Hepatic stellate cell (primary cell): ENCODE measurements at regions not wholly inside any gene's neighbourhood (a gene's known extent, or its start where the extent isn't known, plus 50 kb on each side); places are given as distances from the start of the nearest gene placed in this dataset.

Experiments used
- DNase-seq: peaks from one replicate; pipeline ENCODE4 v3.0.0; 2011; ENCODE audit warnings: low spot score

DNA sequence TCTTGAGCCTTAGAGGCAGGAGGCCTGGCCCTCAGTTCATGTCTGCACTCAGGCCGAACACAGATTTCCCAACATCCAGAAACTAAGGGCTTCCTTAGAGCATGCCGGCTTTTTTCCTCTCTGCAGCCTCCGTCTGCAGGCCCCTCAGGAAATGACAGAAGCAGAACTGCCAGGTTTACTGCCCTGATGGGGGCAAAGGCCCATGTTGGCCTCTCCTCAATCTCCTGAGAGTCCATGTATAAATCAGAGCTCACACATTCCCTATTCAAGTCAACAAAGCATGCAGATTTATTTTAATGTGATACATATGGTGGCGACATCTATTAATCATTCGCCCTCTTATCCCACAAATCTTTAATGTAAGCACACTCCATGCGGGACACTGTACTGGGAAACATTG lies 475.6 kb upstream of the HS6ST1 start:
- DNase-seq, result no peak

DNA sequence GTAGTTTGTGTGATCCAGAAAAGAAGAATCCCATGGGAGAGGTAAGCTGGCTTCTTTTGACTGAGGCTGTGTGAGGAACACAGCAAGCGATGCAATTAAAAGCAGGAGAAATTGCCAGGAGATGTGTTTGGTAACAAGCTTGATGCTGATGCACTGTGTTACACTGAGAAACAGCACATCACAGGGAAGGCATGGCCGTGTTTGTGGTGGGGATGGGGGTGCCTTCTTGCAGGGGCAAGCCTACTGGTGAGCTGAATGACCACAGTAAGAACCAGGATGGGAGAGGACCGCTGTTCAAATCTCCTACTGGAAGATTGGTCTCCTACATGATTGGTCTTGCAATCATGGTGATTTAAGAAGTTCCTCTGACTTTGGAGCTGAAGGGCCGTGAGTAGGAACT lies 477.7 kb upstream of the HS6ST1 start:
- DNase-seq, result no peak

DNA sequence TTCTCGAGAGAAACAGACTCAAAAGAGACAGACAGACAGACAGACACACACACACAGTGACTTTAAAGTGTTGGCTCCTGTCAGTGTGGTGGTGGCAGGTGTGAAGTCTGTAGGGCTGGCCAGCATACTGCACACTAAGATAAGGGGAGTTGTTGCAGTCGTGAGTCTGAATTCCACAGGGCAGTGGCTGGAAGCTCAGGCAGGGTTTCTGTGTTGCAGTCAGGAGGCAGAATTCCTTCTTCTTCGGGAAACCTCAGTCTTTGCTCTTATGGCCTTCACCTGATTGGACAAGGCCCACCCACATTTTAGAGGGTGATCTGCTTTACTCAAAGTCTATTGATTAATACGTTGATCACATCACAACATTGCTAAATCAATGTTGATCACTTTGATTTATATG lies 478.4 kb upstream of the HS6ST1 start:
- no peak for DNase-seq

DNA sequence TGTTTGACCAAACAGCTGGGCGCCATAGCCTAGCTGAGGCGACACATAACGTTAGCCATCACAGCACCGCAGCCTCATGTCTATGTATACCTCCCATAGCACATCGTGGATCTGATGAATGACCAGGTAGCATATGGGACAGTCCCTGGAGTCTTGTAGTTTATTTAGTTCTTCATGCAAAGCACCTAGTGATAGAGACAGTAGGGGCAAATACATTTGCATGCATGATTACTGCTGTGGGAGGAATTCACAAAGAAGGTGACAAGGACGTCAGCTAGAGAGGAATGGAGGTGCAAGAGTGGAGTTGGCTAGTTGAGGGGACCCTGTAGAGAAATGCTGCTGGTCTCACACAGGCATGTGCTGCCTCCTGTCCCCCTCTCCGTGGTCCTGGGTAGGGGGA lies 478.9 kb upstream of the HS6ST1 start:
- no peak for DNase-seq

DNA sequence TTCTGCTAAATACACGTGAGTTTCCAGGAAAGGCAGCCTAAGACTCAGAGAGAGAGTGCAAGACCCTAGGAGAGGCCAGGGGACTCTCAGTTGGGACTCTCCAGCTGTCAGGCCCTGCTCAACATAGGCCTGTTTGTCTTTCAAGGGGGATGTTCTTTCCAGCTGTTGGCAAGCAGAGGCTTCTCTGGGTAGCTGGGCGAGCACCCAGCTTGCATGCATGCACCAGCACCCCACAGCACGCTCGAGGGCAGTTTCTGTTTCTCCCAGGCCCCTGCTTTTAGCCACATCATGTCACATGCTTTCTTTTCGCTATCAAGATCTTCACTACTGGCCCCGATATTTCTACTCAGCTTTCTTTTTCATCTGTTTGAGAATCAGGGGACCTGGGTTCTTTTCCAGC lies 479.3 kb upstream of the HS6ST1 start:
- no peak for DNase-seq

DNA sequence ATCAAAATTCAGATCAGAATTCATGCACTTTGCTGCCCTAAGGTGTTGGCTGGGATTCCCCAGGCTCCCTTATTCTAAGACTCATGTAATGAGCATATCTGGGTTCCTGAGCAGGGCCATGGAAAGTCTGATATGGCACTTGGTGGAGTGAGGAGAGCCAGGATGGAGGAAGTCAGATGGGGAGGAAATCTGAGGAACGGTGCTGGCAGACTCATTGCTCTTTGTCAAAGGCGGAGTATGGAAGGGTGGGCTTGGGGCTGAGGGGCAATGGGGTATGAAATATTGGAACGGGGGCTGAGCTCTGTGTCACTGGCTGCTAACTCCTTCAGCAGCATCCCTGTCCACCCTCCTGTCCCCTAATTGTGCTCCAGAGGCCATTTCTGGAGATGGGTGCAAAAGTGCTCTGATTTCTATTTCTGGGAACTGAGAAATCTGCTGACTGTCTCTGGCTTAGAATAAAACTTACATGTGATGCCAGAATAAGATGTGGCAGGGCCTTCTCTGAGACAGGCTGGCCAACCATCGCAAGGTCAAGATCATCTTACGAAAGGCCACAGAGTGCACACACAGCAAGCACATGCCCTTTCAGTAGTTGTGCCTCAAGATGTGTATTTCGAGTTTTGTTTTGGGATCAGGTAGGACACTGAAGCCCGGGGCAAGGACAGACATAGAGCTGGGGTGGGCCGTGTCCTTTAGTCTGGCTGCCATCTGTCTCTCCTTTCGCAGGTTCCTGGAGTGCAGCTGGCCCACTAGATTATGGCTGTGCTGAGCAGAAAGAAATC lies 480.0 kb upstream of the HS6ST1 start:
- DNase-seq, result no peak

DNA sequence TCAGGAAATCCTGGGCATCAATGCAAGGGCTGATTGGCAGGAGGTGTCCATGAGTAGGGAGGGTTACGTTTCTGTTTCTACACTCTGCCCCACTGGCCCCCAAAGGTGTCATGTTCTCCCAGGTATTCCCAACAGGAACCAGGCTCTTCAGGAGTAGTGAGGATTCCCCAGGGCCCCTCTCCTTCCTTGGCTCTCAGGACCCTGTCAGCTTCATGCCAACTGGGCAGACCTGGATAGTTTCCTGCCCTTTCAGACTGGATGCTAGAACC lies 480.6 kb upstream of the HS6ST1 start:
- no peak for DNase-seq

DNA sequence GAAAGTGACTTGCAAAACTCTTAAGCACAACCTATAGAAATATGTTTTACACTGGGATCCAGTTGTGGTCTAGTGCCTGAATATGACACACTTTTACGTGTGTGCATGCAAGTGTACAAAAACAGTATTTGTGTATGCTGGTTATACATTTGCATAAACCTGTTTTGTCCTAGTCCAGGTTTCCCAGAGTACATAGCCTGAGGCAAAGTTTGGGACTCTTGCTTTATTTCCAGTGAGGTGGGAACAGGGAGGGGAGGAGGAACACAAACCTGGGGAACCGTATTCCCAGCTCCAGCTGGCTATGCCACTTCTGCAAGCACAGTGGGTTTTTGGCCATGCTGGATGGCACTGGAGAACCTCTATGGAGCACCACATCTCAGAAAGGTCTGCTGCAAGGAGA lies 481.1 kb upstream of the HS6ST1 start:
- DNase-seq, result no peak

DNA sequence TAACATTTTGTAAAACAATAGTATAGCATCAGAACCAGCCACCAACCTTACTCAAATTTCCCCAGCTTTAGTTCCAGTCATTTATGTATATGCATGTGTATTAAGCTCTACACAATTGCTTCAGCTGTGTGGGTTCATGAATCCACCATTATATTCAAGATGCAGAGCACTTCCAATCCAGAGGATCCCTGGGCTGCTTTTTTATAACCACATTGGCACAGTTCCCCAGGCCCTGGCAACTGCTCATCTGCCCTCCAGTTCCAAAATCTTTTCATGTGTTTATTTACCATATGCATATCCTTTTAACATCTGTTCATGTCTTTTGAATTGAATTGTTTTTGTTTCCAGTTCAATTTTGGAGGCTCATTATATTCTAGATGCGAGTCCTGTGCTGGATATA lies 482.9 kb upstream of the HS6ST1 start:
- no peak for DNase-seq

DNA sequence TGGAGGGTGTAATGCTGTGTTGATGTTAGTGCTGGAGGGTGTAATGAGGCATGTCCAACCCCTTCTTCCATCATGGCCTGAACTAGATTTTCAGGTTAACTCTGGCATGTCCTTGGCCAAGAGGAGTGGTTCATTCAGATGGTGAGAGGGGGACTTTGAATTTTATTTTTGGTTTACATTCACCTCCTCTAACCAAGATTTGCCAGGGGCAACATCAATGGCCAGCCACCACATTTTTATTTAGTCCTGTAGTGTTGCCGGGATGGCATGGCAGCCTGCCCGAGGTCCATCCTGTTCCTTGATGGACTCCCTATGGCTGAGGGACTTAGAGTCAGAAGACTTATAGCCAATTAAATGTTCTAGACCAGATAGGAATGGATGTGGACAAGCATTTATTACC lies 484.6 kb upstream of the HS6ST1 start:
- no peak for DNase-seq

DNA sequence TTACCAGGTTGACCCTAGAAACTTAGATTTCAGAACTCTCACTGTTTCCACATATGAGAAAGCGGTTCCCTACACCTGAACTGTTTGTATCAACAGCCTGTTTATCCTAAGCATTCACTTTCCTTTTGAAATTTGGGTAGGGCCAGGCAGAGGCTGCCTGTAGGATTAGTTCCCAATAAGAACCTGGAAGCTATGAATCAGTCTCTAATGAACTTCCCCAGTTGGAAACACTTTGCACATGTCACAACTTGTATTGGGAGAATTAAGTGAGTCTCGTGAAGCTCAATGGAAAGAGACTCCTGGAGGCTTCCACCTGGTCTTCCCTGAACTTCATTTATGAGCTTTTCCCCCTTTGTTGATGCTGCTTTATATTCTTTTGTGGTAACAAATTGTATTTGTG lies 486.6 kb upstream of the HS6ST1 start:
- no peak for DNase-seq

DNA sequence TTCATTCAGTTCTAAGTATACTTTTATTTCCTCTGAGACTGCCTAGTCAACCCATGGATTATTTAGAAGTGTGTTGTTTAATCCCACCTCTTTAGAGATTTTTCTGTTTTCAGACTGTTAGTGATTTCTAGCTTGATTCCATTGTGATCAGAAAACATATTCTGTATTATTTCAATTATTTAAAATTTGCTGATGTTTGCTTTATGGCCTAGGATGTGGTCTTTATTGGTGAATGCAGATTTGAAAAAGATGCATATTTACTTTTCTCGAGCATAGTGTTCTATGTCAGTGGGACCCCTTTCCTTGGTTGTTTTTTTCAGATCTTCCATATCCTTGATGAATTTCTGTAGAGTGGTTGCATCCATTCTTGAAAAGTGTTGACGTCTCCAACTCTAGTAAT lies 487.2 kb upstream of the HS6ST1 start:
- no peak for DNase-seq

DNA sequence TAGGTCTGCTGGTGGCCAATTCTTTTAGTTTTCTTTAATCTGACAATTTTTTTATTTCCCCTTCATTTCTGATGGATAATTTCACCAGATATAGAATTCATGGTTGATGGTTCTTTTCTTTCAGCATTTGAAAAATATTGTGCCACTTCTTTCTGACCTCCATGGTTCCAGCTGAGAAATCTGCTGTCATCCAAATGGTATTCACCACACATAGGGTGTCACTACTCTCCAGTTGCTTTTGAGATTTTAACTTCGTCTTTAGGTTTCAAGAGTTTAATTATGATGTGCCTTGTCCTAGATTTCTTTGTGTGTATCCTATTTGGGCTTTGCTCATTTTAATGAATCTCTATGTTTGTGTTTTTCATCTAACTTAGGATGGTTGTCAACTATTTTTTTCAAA lies 488.6 kb upstream of the HS6ST1 start:
- DNase-seq, result no peak

DNA sequence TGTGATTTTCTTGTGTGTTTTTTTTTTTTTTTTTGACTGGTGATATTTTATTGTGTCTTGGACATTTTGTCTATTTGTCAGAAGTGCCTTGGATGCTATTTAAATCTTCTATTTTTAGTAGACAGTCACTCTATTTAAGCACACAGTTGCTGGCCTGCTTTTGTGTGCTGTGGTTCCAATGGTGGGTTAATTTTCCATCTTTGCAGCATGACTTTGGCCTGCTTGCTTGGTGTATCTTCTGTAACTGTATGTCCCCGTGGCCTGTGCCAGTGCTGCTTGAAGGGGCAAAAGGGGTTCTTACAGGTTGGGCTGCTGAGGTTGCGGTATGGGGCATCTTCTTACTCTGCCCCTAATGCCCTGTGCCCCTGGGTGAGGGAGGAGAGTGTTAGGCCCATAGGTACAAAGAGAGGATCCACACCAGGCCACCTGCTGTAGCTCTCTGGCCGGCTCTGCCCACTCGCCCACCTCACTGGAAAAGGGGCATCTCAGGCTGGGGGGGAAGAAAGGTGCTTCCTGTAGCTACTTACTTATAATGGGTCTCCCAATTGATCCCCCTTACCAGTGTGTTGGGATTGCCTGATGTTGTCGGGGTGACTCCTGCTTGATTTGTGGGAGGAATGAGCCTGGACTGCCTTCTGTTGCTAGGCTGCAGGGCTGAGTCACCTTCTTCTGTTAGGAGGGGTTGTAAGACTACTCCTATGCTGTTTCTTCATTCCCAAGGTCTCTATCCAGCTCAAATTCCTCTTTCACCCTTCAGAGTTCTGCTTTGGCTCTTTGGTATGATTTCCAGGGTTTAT lies 490.0 kb upstream of the HS6ST1 start:
- DNase-seq, result no peak

DNA sequence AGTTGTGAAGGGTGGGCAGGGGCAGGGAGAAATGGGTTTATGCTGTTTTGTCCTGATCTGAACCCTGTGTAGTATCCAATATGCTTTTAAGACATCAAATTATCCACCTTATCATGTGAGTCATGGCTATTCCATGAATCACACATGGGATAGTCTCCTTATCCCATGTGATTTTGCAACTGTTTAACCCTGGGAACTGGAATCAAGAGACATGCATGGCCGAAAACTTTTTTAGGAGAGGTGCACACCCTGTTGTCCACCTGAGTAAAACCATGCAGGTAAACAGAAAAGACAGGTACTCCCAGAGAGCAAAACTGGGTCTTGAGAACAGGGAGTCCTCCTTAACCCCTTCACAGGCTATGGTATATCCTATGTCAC lies 490.6 kb upstream of the HS6ST1 start:
- DNase-seq, result no peak

DNA sequence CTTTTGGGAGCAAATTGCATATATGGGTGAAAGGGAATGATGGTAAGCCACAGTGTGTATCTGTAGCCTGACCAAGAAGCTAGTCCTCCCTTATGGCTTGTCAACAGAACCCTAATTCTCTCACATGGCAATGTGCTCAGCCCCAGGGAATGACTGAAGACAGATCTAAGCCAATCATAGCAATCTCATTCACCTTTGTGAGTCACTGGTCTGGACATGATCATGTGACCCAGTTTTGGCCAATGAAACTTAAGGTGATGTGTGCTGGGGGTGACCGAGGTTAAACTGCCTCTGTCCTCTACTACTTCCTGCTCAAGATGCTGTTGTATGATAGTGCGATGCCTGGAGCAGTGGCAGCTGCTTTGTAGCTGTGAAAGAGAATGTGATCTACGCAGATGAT lies 491.2 kb upstream of the HS6ST1 start:
- no peak for DNase-seq

DNA sequence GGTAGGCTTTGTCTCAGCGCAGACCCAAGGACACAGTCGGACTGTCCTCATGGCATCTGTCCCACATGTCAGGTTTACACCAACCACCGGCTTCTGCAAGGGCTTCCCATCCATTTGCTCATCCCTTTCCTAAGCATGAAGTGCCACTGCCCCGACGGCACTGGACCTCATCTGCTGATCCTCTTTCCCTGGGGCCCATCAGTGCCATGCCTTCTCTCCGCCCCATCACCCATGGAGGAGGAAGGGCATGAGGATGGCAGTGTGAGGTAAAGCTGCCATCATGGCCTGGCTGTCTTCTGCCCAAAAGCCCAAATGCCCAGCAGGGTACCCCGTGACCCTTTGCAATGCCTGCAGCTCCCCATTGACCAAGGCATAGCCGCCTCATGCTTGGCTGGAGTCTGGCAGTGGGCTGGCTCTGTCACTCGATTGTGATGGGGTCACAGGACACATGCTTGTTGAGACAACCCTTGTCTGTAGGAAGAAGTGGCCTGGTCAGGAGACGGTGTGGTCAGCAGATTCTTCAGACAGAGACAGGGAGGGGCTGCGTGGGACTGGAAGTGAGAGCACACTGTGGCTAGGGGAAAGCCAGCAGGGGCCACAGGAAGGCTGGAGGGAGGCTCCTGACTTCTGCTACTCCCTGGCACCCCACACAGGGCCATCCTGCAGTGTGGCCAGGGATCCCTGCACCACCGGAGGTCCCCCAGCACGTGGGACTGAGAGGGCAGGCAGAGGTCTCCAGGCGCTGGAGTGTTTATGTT lies 493.7 kb upstream of the HS6ST1 start:
- no peak for DNase-seq

DNA sequence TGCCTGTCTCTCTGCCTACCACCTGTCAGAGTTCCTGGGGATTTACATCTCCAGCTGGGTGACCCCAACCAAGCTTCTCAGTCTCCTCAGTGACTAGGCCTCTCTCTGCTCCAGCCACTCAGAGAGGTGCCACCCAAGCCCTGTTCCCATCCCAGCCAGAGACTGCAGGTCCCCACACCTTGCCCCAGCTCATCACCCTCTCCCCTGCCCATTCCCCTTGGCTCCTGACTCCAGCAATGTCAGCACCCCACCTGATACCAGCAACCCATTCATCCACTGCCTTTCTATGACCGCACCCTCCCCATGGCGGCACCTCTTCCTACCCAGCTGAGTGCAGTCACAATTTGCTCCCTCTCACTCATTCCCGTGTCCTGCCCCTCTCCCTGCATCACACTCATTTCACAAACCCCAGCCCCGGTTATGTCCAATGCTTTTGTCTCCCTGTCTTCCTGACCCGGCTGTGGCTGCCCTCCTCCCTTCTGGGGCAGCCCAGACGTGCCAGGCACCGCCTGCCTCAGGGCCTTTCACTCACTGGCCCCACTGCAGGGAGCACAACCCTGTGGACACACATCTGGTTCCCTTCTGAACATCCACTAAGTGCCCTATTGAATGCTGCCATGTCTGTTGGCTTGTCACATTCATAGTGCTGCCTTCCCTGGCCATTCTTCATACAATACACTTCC lies 494.8 kb upstream of the HS6ST1 start:
- no peak for DNase-seq

DNA sequence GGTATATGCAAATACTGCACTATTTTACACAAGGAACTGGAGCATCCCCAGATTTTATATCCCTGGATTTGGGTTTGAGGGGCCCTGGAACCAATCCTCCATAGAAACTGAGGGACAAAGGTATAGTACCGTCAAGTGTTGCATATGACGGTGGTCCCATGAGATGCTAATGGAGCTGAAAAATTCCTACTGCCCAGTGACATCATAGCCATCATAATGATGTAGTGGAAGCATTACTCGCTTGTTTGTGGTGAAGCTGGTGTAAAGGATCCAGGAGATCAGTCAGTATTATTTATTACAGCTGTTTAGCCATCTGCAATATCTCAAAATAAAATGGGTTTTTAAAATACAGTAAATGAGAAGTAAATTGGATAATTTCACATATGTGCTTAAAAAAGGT lies 496.6 kb upstream of the HS6ST1 start:
- no peak for DNase-seq

DNA sequence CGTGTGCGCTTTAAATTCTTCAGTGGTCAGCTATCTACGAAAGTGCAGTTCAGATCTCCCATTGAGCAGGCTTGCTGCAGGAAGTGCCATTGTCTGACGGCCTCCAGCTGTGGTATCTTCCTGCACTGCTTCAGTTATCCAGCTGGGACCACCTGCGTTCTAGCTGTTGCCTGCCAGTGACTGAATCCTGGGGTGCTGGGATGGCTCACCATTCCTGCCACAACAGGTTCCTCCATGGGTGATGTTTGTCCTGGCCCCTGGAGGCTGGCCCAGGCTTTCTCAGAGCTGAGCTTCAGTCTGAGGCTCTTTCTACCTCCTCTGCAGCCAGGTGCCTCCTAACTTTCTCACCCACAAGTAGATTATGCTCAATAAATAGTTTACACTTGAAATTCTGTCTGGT lies 498.5 kb upstream of the HS6ST1 start:
- DNase-seq, result no peak

DNA sequence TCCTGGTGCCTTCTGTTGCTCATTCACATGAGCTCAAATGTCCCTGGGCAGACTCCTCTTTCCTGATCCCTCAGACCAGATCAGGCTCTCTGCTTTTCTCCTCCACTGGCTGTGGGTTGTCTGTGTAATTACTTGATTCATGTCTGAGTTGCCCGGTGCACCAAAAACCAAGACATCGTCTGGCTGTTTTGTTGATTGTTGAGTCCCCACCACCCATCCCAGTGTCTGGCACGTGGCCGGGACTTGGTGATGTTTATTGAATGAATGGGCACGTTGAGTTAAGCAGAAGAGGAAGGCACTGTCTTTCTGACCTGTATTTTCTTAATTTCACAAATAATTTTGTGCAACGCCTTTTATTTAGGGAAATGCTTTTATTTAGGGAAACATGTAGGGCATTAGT lies 499.1 kb upstream of the HS6ST1 start:
- DNase-seq, result no peak

DNA sequence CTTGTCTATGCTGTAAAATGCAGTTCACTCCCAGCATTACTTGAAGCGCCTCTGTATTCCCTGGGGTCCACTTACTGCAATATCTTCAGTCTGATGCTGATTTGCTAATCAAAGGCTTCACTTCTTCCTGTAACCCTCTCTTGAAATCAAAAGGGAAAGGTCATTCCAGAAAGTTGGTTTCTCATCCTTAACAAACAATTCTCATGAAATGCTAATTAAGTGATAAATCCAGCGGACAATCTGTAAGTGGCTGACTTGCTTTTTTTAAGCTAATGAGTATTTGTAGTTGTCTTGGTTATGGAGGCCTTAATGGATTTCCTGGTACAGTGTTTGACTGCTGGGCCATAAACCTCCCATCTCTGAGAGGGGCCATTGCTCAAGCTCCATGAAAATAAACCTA lies 499.6 kb upstream of the HS6ST1 start:
- DNase-seq, result no peak
